Nephron (organoid): ENCODE measurements at regions not wholly inside any gene's neighbourhood (a gene's known extent, or its start where the extent isn't known, plus 50 kb on each side); places are given as distances from the start of the nearest gene placed in this dataset.

Experiments
- H3K27ac Mint-ChIP-seq, 3 experiments: 2 replicates each; pipeline ENCODE4 v1.8.0; 2020; ENCODE audit warnings: mixed read lengths in 3 of 3, mild to moderate bottlenecking in 2 of 3, moderate library complexity in 1 of 3
- H3K27me3 Mint-ChIP-seq: 2 replicates; pipeline ENCODE4 v1.8.0; 2021; ENCODE audit warnings: low read depth, mild to moderate bottlenecking, moderate library complexity, mixed read lengths
- H3K36me3 Mint-ChIP-seq: 2 replicates; pipeline ENCODE4 v1.8.0; 2020; ENCODE audit warnings: low read depth, mixed read lengths
- H3K4me1 Mint-ChIP-seq: 2 replicates; pipeline ENCODE4 v1.8.0; 2020; ENCODE audit warnings: mixed read lengths
- H3K4me3 Mint-ChIP-seq, 3 experiments: 2 replicates each; pipeline ENCODE4 v1.8.0; 2020; ENCODE audit warnings: mild to moderate bottlenecking in 3 of 3, mixed read lengths in 3 of 3, moderate library complexity in 2 of 3
- H3K9me3 Mint-ChIP-seq: 2 replicates; pipeline ENCODE4 v1.8.0; 2020; ENCODE audit warnings: mixed read lengths
- CTCF ChIP-seq, 3 experiments: fragments of 200-600 bp; sonication (generic); IDR thresholded peaks; one replicate each; pipeline ENCODE4 v1.5.0; 2021; ENCODE audit warnings: antibody characterized with exemption in 3 of 3; ENCODE audit not compliant: unreplicated experiment in 3 of 3

GRCh38 chr20:4082406-4083097, 66.1 kb upstream of the SMOX start:
- peaks cover 11% of the 10 kb centered on the region for H3K9me3 Mint-ChIP-seq
- peak overlapping the region; percentile 4 to 58 (median 7) for H3K27ac Mint-ChIP-seq
- H3K27me3 Mint-ChIP-seq, result no peaks in the 10 kb centered on the region
- H3K4me1 Mint-ChIP-seq, result peaks cover 33% of the 10 kb centered on the region
- no peak for TF ChIP-seq CTCF (IDR thresholded peaks at IDR 0.05; ENCODE audit: unreplicated experiment in 3 of 3)
- peak overlapping the region in 1 of 3 experiments; percentile 25 for H3K4me3 Mint-ChIP-seq
- peaks cover 8% of the 10 kb centered on the region for H3K36me3 Mint-ChIP-seq

GRCh38 chr20:4081421-4081820, 66.1 kb upstream of the RNF24 start:
- H3K27ac Mint-ChIP-seq, result peak overlapping the region in 1 of 3 experiments; percentile 11
- peaks cover 39% of the 10 kb centered on the region for H3K4me1 Mint-ChIP-seq
- peak overlapping the region in 1 of 3 experiments; percentile 2 for H3K4me3 Mint-ChIP-seq
- H3K9me3 Mint-ChIP-seq, result peaks cover 11% of the 10 kb centered on the region
- H3K27me3 Mint-ChIP-seq, result no peaks in the 10 kb centered on the region
- TF ChIP-seq CTCF (IDR thresholded peaks at IDR 0.05; ENCODE audit: unreplicated experiment in 3 of 3), result no peak
- peaks cover 8% of the 10 kb centered on the region for H3K36me3 Mint-ChIP-seq

- TF ChIP-seq CTCF (IDR thresholded peaks at IDR 0.05; ENCODE audit: unreplicated experiment in 3 of 3), result no peak
- Mint-ChIP-seq H3K9me3 (peaks cover 3% of the 10 kb centered on the region), H3K4me3 (no peak overlapping the region), H3K27me3 (peaks cover 7% of the 10 kb centered on the region), H3K36me3 (peaks cover 3% of the 10 kb centered on the region), H3K4me1 (peaks cover 30% of the 10 kb centered on the region), H3K27ac (peak overlapping the region; percentile 44 to 92 (median 88))
Measured at GRCh38 chr20:4076671-4077070, 61.3 kb upstream of the RNF24 start.

- H3K27ac Mint-ChIP-seq, result peak overlapping the region in 2 of 3 experiments; percentile 88 to 92
- no peak overlapping the region for H3K4me3 Mint-ChIP-seq
- TF ChIP-seq CTCF (IDR thresholded peaks at IDR 0.05; ENCODE audit: unreplicated experiment in 3 of 3), result no peak
- H3K36me3 Mint-ChIP-seq, result no peaks in the 10 kb centered on the region
- no peaks in the 10 kb centered on the region for H3K9me3 Mint-ChIP-seq
- peaks cover 7% of the 10 kb centered on the region for H3K27me3 Mint-ChIP-seq
- H3K4me1 Mint-ChIP-seq, result peaks cover 36% of the 10 kb centered on the region
Measured at GRCh38 chr20:4076033-4076432, 60.7 kb upstream of the RNF24 start.

GRCh38 chr20:4074877-4075455, 59.6 kb upstream of the RNF24 start:
- Mint-ChIP-seq H3K27ac (peak overlapping the region in 1 of 3 experiments; percentile 88), H3K9me3 (peaks cover under 1% of the 10 kb centered on the region), H3K36me3 (no peaks in the 10 kb centered on the region), H3K4me3 (no peak overlapping the region), H3K4me1 (peaks cover 41% of the 10 kb centered on the region), H3K27me3 (peaks cover 7% of the 10 kb centered on the region)
- no peak for TF ChIP-seq CTCF (IDR thresholded peaks at IDR 0.05; ENCODE audit: unreplicated experiment in 3 of 3)
